K562 (cell line): ENCODE measurements at regions not wholly inside any gene's neighbourhood (a gene's known extent, or its start where the extent isn't known, plus 50 kb on each side); places are given as distances from the start of the nearest gene placed in this dataset.

Source experiments
- ATAC-seq: fragments of 200-7000 bp; cut with Tn5 transposase; 3 replicates; pipeline ENCODE4 v1.9.1; 2020; ENCODE audit warnings: moderate library complexity
- BruUV-seq: library from RNA; stranded (reverse); fragments of 400-500 nt; replicated peaks from 2 replicates; lab custom pipeline; 2021; lab: Mats Ljungman, UMichigan
- CTCF ChIA-PET: fragments of 300-600 bp; formaldehyde crosslinking; extraction: SDS; loops from one replicate; lab custom pipeline; 2021; ENCODE audit warnings: low intra/inter-chr PET ratio; lab: Yijun Ruan, JAX
- POLR2A ChIA-PET: fragments of 300-600, 350-650 bp; sonication (Branson Sonifier 250); formaldehyde crosslinking; extraction: SDS; loops from one replicate; lab custom pipeline; 2021; ENCODE audit warnings: antibody characterized with exemption, inconsistent platforms; lab: Yijun Ruan, JAX
- DNase-seq, 4 experiments: peaks; one replicate each; pipeline versions ENCODE4 v3.0.0 to v3.0.0-alpha.2; 2011 to 2018; ENCODE audit warnings: low spot score in 3 of 4, mixed read lengths in 3 of 4; ENCODE audit errors: extremely low read depth in 1 of 4
- FAIRE-seq: peaks from 2 replicates; lab custom pipeline; 2011; peaks lifted over from hg19 to GRCh38; lab: Jason Lieb, UNC
- H2AFZ ChIP-seq: 2 replicates; pipeline ENCODE4 v1.6.0; 2011; ENCODE audit warnings: low read depth, low read length, control low read depth, inconsistent platforms
- H3K27ac ChIP-seq: fragments of 200-600 bp; 3 replicates; pipeline ENCODE4 v1.8.0; 2011; ENCODE audit warnings: low read depth, mild to moderate bottlenecking, control low read depth, inconsistent platforms, low read length, moderate library complexity, mixed read lengths; ENCODE audit errors: extremely low read depth
- H3K27me3 ChIP-seq, 2 experiments: fragments of 300-600 bp in 1 of 2; 2 replicates in 1 of 2; 3 replicates in 1 of 2; pipeline versions ENCODE4 v1.6.0 to v1.8.0; 2011; ENCODE audit warnings: inconsistent platforms in 2 of 2, low read length in 2 of 2, mild to moderate bottlenecking in 1 of 2, mixed read lengths in 1 of 2, moderate library complexity in 1 of 2; ENCODE audit not compliant: control insufficient read depth in 2 of 2, insufficient read depth in 2 of 2
- H3K36me3 ChIP-seq: fragments of 300-600 bp; 3 replicates; pipeline ENCODE4 v1.8.0; 2011; ENCODE audit warnings: mild to moderate bottlenecking, low read length, inconsistent platforms; ENCODE audit not compliant: control insufficient read depth, insufficient read depth
- H3K4me1 ChIP-seq, 2 experiments: fragments of 200-600 bp in 1 of 2; replicated peaks in 1 of 2; 2 replicates in 1 of 2; 3 replicates in 1 of 2; pipeline versions ENCODE4 v1.5.1 to v1.8.0; 2011; ENCODE audit warnings: inconsistent platforms in 2 of 2, low read length in 2 of 2, mild to moderate bottlenecking in 1 of 2, mixed read lengths in 1 of 2, moderate library complexity in 1 of 2; ENCODE audit not compliant: control insufficient read depth in 2 of 2, insufficient read depth in 2 of 2
- H3K4me2 ChIP-seq: 2 replicates; pipeline ENCODE4 v1.6.1; 2011; ENCODE audit warnings: low read length, control low read depth, inconsistent platforms, mixed read lengths; ENCODE audit not compliant: insufficient read depth
- H3K4me3 ChIP-seq: fragments of 200-600 bp; sonication (generic), shearing (Covaris generic); 2 replicates; pipeline ENCODE4 v1.5.1; 2016; ENCODE audit warnings: control low read depth, inconsistent platforms
- H3K79me2 ChIP-seq: fragments of 200-600 bp; 3 replicates; pipeline ENCODE4 v1.8.0; 2011; ENCODE audit warnings: low read length, inconsistent platforms; ENCODE audit not compliant: control insufficient read depth, insufficient read depth
- H3K9ac ChIP-seq, 2 experiments: 2 replicates each; pipeline versions ENCODE4 v1.6.0 to v1.6.1; 2011; ENCODE audit warnings: low read depth in 2 of 2, low read length in 2 of 2, control low read depth in 1 of 2, inconsistent platforms in 1 of 2, mild to moderate bottlenecking in 1 of 2, mixed read lengths in 1 of 2; ENCODE audit not compliant: insufficient read depth in 1 of 2
- H3K9me1 ChIP-seq: one replicate; pipeline ENCODE4 v1.6.0; 2011; ENCODE audit warnings: inconsistent platforms, mild to moderate bottlenecking, low read length, moderate library complexity; ENCODE audit not compliant: control insufficient read depth, insufficient read depth
- H3K9me3 ChIP-seq: replicated peaks from 2 replicates; pipeline ENCODE4 v1.5.1; 2011; ENCODE audit warnings: low read depth, low read length, inconsistent platforms; ENCODE audit not compliant: control insufficient read depth, insufficient read depth
- H4K20me1 ChIP-seq: replicated peaks from 2 replicates; pipeline ENCODE4 v1.6.1; 2011; ENCODE audit warnings: low read length, inconsistent platforms, mixed read lengths; ENCODE audit not compliant: control insufficient read depth, insufficient read depth
- ARID2 ChIP-seq: fragments of 450-650 bp; IDR thresholded peaks from 2 replicates; pipeline ENCODE4 v1.6.1; 2017; ENCODE audit warnings: antibody characterized with exemption, mild to moderate bottlenecking
- ESRRB ChIP-seq: fragments of 250-450 bp; sonication (Bioruptor Pico); IDR thresholded peaks from 2 replicates; pipeline ENCODE4 v1.5.0; 2020; ENCODE audit warnings: mild to moderate bottlenecking, moderate library complexity, borderline replicate concordance
- FOXK1 ChIP-seq: sonication (generic); formaldehyde crosslinking; IDR thresholded peaks from 2 replicates; pipeline ENCODE4 v1.8.0; 2022; ENCODE audit warnings: missing genetic modification reagents, mild to moderate bottlenecking, borderline replicate concordance
- GTF2E2 ChIP-seq: fragments of 200-800 bp; sonication (Bioruptor generic); IDR thresholded peaks from 2 replicates; pipeline ENCODE4 v1.6.1; 2016; ENCODE audit warnings: missing genetic modification characterization, missing compliant biosample characterization
- LARP7 ChIP-seq: fragments of 450-650 bp; IDR thresholded peaks from 2 replicates; pipeline ENCODE4 v1.6.1; 2016
- NFIC ChIP-seq: fragments of 450-650 bp; IDR thresholded peaks from 2 replicates; pipeline ENCODE4 v1.6.1; 2017; ENCODE audit warnings: mild to moderate bottlenecking, inconsistent platforms
- NFRKB ChIP-seq: fragments of 450-650 bp; IDR thresholded peaks from 2 replicates; pipeline ENCODE4 v1.6.1; 2016; ENCODE audit warnings: low read depth
- NONO ChIP-seq, 2 experiments: fragments of 200-400 bp in 1 of 2; fragments of 450-650 bp in 1 of 2; formaldehyde crosslinking in 1 of 2; IDR thresholded peaks; 2 replicates each; pipeline ENCODE4 v1.6.1; 2017; ENCODE audit warnings: low read depth in 2 of 2, mild to moderate bottlenecking in 2 of 2, moderate library complexity in 2 of 2, low read length in 1 of 2
- PHF20 ChIP-seq: fragments of 450-650 bp; IDR thresholded peaks from 2 replicates; pipeline ENCODE4 v1.6.1; 2018; ENCODE audit not compliant: partially characterized antibody
- POLR3G ChIP-seq: IDR thresholded peaks from 2 replicates; pipeline ENCODE4 v1.6.1; 2011; ENCODE audit not compliant: insufficient read length, insufficient replicate concordance; ENCODE audit errors: extremely low read depth
- SMAD3 ChIP-seq: fragments of 450-650 bp; formaldehyde crosslinking; conservative IDR thresholded peaks from 2 replicates; pipeline ENCODE4 v1.4.0; 2020; ENCODE audit warnings: mild to moderate bottlenecking
- SMARCA4 ChIP-seq: fragments of 450-650 bp; IDR thresholded peaks from 2 replicates; pipeline ENCODE4 v1.6.1; 2016
- TEAD4 ChIP-seq, 2 experiments: sonication (generic) in 1 of 2; formaldehyde crosslinking in 1 of 2; IDR thresholded peaks; 2 replicates each; pipeline versions ENCODE4 v1.6.1 to v1.8.0; 2012 to 2022; ENCODE audit warnings: borderline replicate concordance in 1 of 2, inconsistent platforms in 1 of 2, low read length in 1 of 2, mild to moderate bottlenecking in 1 of 2, missing genetic modification reagents in 1 of 2
- ZNF551 ChIP-seq: fragments of 250-450 bp; sonication (Bioruptor Pico); IDR thresholded peaks from 2 replicates; pipeline ENCODE4 v1.5.0; 2021; ENCODE audit warnings: mild to moderate bottlenecking, moderate library complexity
- ZNF77 ChIP-seq: fragments of 250-450 bp; sonication (Bioruptor Pico); IDR thresholded peaks from 2 replicates; pipeline ENCODE4 v1.5.0; 2020
- ZNF778 ChIP-seq: fragments of 450-650 bp; formaldehyde crosslinking; IDR thresholded peaks from 2 replicates; pipeline ENCODE4 v1.4.0; 2020; ENCODE audit warnings: mild to moderate bottlenecking, moderate library complexity
- WGBS: fragments of 100-300 bp; shearing (Covaris generic); methylation state at CpG from one replicate; pipeline ENCODE4 v1.1.6; 2016; ENCODE audit warnings: low coverage, mixed read lengths; ENCODE audit not compliant: insufficient coverage; ENCODE audit errors: missing lambda C conversion rate; 5-methylcytosine and 5-hydroxymethylcytosine counted together
- in situ Hi-C: fragments of 300-500 bp; cut with MboI; formaldehyde crosslinking; loops from 4 replicates; pipeline ENCODE4 v1.15.0; 2018; ENCODE audit warnings: inconsistent platforms, mixed read lengths
- intact Hi-C: fragments of 100-400 bp; cut with micrococcal nuclease; formaldehyde crosslinking; loops from 2 replicates; pipeline ENCODE4 v1.14.2; 2022
- TF ChIP-seq, protein P1 (sequence below): sonication (generic); formaldehyde crosslinking; IDR thresholded peaks from 2 replicates; pipeline ENCODE4 v1.8.1; 2023; ENCODE audit warnings: mild to moderate bottlenecking, missing genetic modification reagents
- TF ChIP-seq, protein P2 (sequence below), 2 experiments: fragments of 450-650 bp; conservative IDR thresholded peaks; 2 replicates each; pipeline ENCODE4 v1.6.1; 2017; ENCODE audit warnings: mild to moderate bottlenecking in 2 of 2, moderate library complexity in 2 of 2
- TF ChIP-seq, protein P3 (sequence below): sonication (generic); formaldehyde crosslinking; IDR thresholded peaks from 2 replicates; pipeline ENCODE4 v1.8.0; 2022; ENCODE audit warnings: missing genetic modification reagents, mild to moderate bottlenecking, borderline replicate concordance
- TF ChIP-seq, protein P4 (sequence below): fragments of 450-650 bp; formaldehyde crosslinking; IDR thresholded peaks from 2 replicates; pipeline ENCODE4 v1.4.0; 2020; ENCODE audit warnings: mild to moderate bottlenecking, moderate library complexity

DNA sequence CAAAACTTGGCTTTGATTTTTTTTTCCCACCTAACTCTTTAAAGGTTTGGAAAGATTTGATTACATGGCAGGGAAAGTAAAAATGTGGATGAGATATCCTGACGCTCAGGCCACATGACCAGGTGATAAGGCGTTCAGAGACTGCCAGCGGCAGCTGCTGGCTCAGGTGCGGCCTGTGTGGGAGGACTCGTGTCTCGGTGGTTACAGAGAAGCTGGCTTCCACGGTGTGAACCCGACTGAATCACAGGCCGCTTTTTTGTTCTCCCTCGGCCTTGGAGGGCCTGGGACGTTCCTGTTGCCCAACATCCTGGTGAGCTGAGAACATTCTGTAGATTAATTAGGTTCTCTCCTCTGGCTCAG is 124.2 kb upstream of the ZNF516 start:
- TF ChIP-seq, protein P1, sequence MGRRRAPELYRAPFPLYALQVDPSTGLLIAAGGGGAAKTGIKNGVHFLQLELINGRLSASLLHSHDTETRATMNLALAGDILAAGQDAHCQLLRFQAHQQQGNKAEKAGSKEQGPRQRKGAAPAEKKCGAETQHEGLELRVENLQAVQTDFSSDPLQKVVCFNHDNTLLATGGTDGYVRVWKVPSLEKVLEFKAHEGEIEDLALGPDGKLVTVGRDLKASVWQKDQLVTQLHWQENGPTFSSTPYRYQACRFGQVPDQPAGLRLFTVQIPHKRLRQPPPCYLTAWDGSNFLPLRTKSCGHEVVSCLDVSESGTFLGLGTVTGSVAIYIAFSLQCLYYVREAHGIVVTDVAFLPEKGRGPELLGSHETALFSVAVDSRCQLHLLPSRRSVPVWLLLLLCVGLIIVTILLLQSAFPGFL (CRISPR knock-in tag) = no peak
- TF ChIP-seq NFIC (no peak), NFRKB (no peak), ESRRB (no peak), SMAD3 (CRISPR knock-in tag) (no peak), LARP7 (no peak), GTF2E2 (no peak), TEAD4 (IDR thresholded peaks at IDR 0.05; ENCODE audit: low read length) (no peak), TEAD4 (CRISPR knock-in tag; IDR thresholded peaks at IDR 0.05; ENCODE audit: borderline replicate concordance) (no peak), ZNF77 (CRISPR knock-in tag) (no peak), ZNF551 (no peak), ARID2 (no peak), PHF20 (no peak), SMARCA4 (no peak), FOXK1 (CRISPR knock-in tag) (no peak), POLR3G (no peak), ZNF778 (no peak), NONO (IDR thresholded peaks at IDR 0.05; ENCODE audit: low read depth in 2 of 2, low read length in 1 of 2) (no peak)
- TF ChIP-seq, protein P2, sequence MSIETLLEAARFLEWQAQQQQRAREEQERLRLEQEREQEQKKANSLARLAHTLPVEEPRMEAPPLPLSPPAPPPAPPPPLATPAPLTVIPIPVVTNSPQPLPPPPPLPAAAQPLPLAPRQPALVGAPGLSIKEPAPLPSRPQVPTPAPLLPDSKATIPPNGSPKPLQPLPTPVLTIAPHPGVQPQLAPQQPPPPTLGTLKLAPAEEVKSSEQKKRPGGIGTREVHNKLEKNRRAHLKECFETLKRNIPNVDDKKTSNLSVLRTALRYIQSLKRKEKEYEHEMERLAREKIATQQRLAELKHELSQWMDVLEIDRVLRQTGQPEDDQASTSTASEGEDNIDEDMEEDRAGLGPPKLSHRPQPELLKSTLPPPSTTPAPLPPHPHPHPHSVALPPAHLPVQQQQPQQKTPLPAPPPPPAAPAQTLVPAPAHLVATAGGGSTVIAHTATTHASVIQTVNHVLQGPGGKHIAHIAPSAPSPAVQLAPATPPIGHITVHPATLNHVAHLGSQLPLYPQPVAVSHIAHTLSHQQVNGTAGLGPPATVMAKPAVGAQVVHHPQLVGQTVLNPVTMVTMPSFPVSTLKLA (conservative IDR thresholded peaks at IDR 0.05) = no peak
- TF ChIP-seq, protein P3, sequence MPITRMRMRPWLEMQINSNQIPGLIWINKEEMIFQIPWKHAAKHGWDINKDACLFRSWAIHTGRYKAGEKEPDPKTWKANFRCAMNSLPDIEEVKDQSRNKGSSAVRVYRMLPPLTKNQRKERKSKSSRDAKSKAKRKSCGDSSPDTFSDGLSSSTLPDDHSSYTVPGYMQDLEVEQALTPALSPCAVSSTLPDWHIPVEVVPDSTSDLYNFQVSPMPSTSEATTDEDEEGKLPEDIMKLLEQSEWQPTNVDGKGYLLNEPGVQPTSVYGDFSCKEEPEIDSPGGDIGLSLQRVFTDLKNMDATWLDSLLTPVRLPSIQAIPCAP (CRISPR knock-in tag) = no peak
- TF ChIP-seq, protein P4, sequence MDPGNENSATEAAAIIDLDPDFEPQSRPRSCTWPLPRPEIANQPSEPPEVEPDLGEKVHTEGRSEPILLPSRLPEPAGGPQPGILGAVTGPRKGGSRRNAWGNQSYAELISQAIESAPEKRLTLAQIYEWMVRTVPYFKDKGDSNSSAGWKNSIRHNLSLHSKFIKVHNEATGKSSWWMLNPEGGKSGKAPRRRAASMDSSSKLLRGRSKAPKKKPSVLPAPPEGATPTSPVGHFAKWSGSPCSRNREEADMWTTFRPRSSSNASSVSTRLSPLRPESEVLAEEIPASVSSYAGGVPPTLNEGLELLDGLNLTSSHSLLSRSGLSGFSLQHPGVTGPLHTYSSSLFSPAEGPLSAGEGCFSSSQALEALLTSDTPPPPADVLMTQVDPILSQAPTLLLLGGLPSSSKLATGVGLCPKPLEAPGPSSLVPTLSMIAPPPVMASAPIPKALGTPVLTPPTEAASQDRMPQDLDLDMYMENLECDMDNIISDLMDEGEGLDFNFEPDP (CRISPR knock-in tag) = no peak
- Histone ChIP-seq H3K27ac (no peak overlapping the region), H3K4me3 (no peak overlapping the region), H2AFZ (no peak overlapping the region), H3K36me3 (no peaks in the 10 kb centered on the region), H3K9me3 (no peaks in the 10 kb centered on the region), H3K9me1 (no peaks in the 10 kb centered on the region), H3K27me3 (peaks cover 0 to 33% of the 10 kb centered on the region in 2 experiments), H3K79me2 (no peaks in the 10 kb centered on the region), H3K4me2 (no peak overlapping the region), H3K9ac (no peak overlapping the region), H3K4me1 (peaks cover 0 to 3% of the 10 kb centered on the region in 2 experiments; a peak in 1 of 5 replicates), H4K20me1 (no peaks in the 10 kb centered on the region)
- FAIRE-seq (no peak), ATAC-seq (no peak), DNase-seq (peak in 1 of 4 experiments; percentile 1)
- intact Hi-C loops = no loop called here
- ChIA-PET CTCF (no interaction called here), POLR2A (no interaction called here)
- 3% methylated on average over 10 of the region's 11 CpGs for WGBS
- BruUV-seq = no TSS peak
- in situ Hi-C loops = no loop called here
